ENCODE measurements at regions not wholly inside any gene's neighbourhood (a gene's known extent, or its start where the extent isn't known, plus 50 kb on each side); places are given as distances from the start of the nearest gene placed in this dataset.

DNA sequence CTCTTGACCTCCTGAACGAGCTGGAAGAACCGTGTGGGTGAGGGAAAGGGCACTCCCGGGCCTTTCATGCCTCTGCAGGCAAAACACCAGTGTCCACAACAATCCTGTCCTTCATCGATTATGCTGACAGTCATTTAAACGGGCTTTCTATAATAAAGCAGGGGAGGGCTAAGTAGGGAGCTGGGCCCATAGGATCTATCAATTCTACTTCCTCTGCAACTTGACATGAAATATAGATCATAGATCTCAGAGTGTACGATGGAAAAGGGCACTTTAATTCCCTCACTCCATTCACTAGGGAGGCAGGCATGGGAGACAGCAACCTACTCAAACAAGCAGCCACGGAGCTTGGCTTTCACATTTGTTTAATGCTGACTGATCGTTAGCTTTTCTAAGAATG, 55.8 kb upstream of the WASF3 start:
- no peak overlapping the region for H3K9ac ChIP-seq (ENCODE audit: low read depth, low read length)
- H3K4me3 ChIP-seq (ENCODE audit: low read length): no peak overlapping the region
- no peaks in the 10 kb centered on the region for H3K36me3 ChIP-seq (ENCODE audit: insufficient read depth, low read depth, low read length)
- no peak overlapping the region for H3K27ac ChIP-seq (ENCODE audit: low read length)
- no peaks in the 10 kb centered on the region for H3K27me3 ChIP-seq (ENCODE audit: insufficient read depth, low read length)
- H3K4me1 ChIP-seq (ENCODE audit: insufficient read depth, low read length): peaks cover 5% of the 10 kb centered on the region; the same call in 1 of the 2 replicates
- no peaks in the 10 kb centered on the region for H3K9me3 ChIP-seq (ENCODE audit: insufficient read depth, low read depth, low read length)

DNA sequence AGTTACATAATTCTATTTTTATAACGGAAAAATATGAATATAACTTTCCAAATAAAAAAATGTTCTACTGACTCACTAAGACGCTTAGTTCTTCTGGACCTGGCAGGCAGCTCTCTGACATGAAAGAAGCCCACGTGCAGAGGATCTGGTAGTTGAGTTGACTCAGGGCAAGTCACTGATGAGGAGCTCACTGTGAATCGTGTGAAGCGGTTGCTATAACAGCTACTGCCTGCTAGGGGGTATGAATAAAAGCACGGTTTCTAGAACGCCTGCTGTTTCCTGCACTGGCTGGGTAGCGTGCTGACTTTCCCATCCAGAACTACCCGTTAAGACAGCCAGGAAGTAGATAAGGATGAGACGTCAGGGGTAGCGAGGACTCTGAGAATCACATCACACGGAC, 54.7 kb upstream of the WASF3 start:
- Histone ChIP-seq H3K27ac (ENCODE audit: low read length) (no peak overlapping the region), H3K36me3 (ENCODE audit: insufficient read depth, low read depth, low read length) (no peaks in the 10 kb centered on the region), H3K27me3 (ENCODE audit: insufficient read depth, low read length) (no peaks in the 10 kb centered on the region), H3K4me3 (ENCODE audit: low read length) (no peak overlapping the region), H3K9me3 (ENCODE audit: insufficient read depth, low read depth, low read length) (no peaks in the 10 kb centered on the region), H3K4me1 (ENCODE audit: insufficient read depth, low read length) (peaks cover 5% of the 10 kb centered on the region; the same call in 1 of the 2 replicates), H3K9ac (ENCODE audit: low read depth, low read length) (no peak overlapping the region)

DNA sequence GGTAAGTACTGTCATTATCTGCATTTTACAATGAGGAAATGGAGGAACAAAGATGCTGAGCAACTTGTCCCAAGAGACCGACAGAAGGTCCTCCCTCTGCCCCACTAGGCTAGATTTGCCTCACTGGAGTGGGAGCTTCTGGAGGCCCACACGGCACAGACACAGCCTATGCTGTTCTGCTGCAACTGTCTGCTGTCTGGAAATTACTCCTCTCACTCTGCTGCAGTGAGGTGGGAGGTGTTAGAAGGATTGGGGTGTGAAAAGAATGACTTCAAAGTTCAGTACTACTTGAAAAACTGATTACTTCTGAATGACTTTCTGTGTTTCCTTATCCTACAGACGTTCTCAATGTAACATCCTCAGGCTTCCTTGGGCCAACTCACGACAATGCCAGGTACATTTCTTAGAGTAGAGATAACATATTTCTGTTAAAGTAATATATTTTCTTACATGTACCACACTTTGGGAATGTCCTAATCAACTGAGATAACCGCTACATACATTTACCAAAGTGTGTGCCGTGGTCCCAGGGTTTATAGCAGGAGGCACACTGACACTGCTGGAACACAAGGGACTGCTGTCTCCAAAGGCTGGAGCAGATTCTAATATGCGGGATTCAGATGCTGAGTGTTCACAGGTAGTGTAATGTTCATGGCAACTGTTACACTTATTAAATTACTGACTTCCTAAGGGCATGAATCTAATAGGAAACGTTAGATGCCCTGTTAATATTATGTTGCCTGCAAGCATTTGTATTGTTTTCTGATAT, 53.5 kb upstream of the WASF3 start:
- Histone ChIP-seq H3K27ac (ENCODE audit: low read length) (no peak overlapping the region), H3K9ac (ENCODE audit: low read depth, low read length) (no peak overlapping the region), H3K9me3 (ENCODE audit: insufficient read depth, low read depth, low read length) (peaks cover 7% of the 10 kb centered on the region), H3K4me3 (ENCODE audit: low read length) (no peak overlapping the region), H3K36me3 (ENCODE audit: insufficient read depth, low read depth, low read length) (no peaks in the 10 kb centered on the region), H3K27me3 (ENCODE audit: insufficient read depth, low read length) (no peaks in the 10 kb centered on the region), H3K4me1 (ENCODE audit: insufficient read depth, low read length) (peaks cover 5% of the 10 kb centered on the region; the same call in 1 of the 2 replicates)
